Transverse colon (tissue), 4 donors: ENCODE measurements at regions not wholly inside any gene's neighbourhood (a gene's known extent, or its start where the extent isn't known, plus 50 kb on each side); places are given as distances from the start of the nearest gene placed in this dataset.

Experiments
- DNase-seq: peaks from one replicate; pipeline ENCODE4 v3.0.0-alpha.2; 2019
- H3K27ac ChIP-seq, 4 donors: fragments of 200-600 bp; sonication (generic); 2 replicates each; pipeline ENCODE4 v1.5.1; 2016 to 2018; ENCODE audit warnings: inconsistent platforms in 4 of 4
- H3K27me3 ChIP-seq: fragments of 200-600 bp; sonication (generic); 2 replicates; pipeline ENCODE4 v1.5.1; 2017; ENCODE audit warnings: inconsistent platforms
- H3K36me3 ChIP-seq, 4 donors: fragments of 200-600 bp; sonication (generic); 2 replicates each; pipeline ENCODE4 v1.5.1; 2017 to 2019; ENCODE audit warnings: inconsistent platforms in 4 of 4
- H3K4me1 ChIP-seq, 4 donors: fragments of 200-600 bp; sonication (generic); 2 replicates each; pipeline ENCODE4 v1.5.1; 2017 to 2020; ENCODE audit warnings: inconsistent platforms in 4 of 4
- H3K4me3 ChIP-seq, 4 donors: fragments of 200-600 bp; sonication (generic); 1 replicate in 1 of 4; 2 replicates in 3 of 4; pipeline versions ENCODE4 v1.5.1 to v1.6.1; 2017 to 2019; ENCODE audit warnings: inconsistent platforms in 4 of 4
- H3K9me3 ChIP-seq, 2 donors: fragments of 200-600 bp; sonication (generic); 2 replicates each; pipeline ENCODE4 v1.5.1; 2017 to 2019; ENCODE audit warnings: inconsistent platforms in 2 of 2
- EP300 ChIP-seq: sonication (generic); formaldehyde crosslinking; IDR thresholded peaks from one replicate; pipeline ENCODE4 v1.6.1; 2017; ENCODE audit warnings: antibody characterized with exemption, low read depth
- POLR2A ChIP-seq: fragments of 450-650 bp; IDR thresholded peaks from one replicate; pipeline ENCODE4 v1.6.1; 2016; ENCODE audit warnings: antibody characterized with exemption, mild to moderate bottlenecking, moderate library complexity
- POLR2AphosphoS5 ChIP-seq, 3 donors: sonication (generic); formaldehyde crosslinking; IDR thresholded peaks; one replicate each; pipeline ENCODE4 v1.6.1; 2016; ENCODE audit warnings: antibody characterized with exemption in 3 of 3
- WGBS, 2 donors: methylation state at CpG; one replicate each; pipeline ENCODE4 v1.1.5; 2018; ENCODE audit warnings: low coverage in 1 of 2; 5-methylcytosine and 5-hydroxymethylcytosine counted together
- in situ Hi-C, 4 donors: fragments of 200-750 bp; cut with MboI; loops; one replicate each; pipeline versions ENCODE4 v1.15.0 to v1.15.1; 2017; ENCODE audit warnings: low sequenced_read_pairs in 3 of 4, low pct_ligation_motif_present in 1 of 4, low pct_unique_long_range_greater_than_20kb in 1 of 4
- intact Hi-C: fragments of 100-400 bp; cut with DNase I; formaldehyde crosslinking; loops from one replicate; pipeline ENCODE4 v1.15.1; 2023; ENCODE audit warnings: low total_unique reads
- TF ChIP-seq, protein P1 (sequence below), 5 experiments: fragments of 200-600 bp in 3 of 5; fragments of 450-650 bp in 2 of 5; sonication (generic) in 3 of 5; IDR thresholded peaks; 1 replicate in 2 of 5; 2 replicates in 3 of 5; pipeline ENCODE4 v1.5.1; 2016 to 2017; ENCODE audit warnings: antibody characterized with exemption in 5 of 5, inconsistent platforms in 3 of 5, mild to moderate bottlenecking in 2 of 5, moderate library complexity in 1 of 5

DNA sequence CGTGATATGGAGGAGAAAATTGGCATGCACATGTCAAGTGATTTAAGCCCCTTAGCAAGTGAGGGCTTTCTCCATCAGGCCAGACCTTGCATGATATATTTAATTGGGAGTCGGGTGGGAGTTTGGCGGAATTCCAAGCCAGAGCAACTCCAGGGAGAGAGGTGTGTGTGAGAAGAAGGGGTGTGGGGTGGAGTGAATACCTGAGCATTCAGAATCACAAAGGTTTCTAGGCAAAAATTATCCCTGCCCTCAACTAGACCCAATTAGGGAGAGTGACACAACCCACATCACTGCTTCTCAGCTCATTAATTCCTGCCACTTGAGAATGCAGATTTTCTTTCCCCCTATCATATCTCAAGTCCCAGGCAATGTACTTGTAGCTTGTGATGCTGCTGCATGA, 279.7 kb upstream of the TUT7 start:
- Histone ChIP-seq H3K27ac (no peak overlapping the region), H3K4me3 (no peak overlapping the region), H3K36me3 (no peaks in the 10 kb centered on the region), H3K4me1 (no peaks in the 10 kb centered on the region), H3K9me3 (no peaks in the 10 kb centered on the region), H3K27me3 (peaks cover 6% of the 10 kb centered on the region)
- intact Hi-C loops: no loop called here
- no peak for DNase-seq
- in situ Hi-C loops: no loop called here
- no peak for TF ChIP-seq POLR2A
- no peak for TF ChIP-seq EP300
- TF ChIP-seq, protein P1, sequence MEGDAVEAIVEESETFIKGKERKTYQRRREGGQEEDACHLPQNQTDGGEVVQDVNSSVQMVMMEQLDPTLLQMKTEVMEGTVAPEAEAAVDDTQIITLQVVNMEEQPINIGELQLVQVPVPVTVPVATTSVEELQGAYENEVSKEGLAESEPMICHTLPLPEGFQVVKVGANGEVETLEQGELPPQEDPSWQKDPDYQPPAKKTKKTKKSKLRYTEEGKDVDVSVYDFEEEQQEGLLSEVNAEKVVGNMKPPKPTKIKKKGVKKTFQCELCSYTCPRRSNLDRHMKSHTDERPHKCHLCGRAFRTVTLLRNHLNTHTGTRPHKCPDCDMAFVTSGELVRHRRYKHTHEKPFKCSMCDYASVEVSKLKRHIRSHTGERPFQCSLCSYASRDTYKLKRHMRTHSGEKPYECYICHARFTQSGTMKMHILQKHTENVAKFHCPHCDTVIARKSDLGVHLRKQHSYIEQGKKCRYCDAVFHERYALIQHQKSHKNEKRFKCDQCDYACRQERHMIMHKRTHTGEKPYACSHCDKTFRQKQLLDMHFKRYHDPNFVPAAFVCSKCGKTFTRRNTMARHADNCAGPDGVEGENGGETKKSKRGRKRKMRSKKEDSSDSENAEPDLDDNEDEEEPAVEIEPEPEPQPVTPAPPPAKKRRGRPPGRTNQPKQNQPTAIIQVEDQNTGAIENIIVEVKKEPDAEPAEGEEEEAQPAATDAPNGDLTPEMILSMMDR (IDR thresholded peaks at IDR 0.05): no peak
- no peak for TF ChIP-seq POLR2AphosphoS5 (IDR thresholded peaks at IDR 0.05)
- WGBS, 2 donors: 74 to 82% methylated on average over 3 of the region's 3 CpGs

DNA sequence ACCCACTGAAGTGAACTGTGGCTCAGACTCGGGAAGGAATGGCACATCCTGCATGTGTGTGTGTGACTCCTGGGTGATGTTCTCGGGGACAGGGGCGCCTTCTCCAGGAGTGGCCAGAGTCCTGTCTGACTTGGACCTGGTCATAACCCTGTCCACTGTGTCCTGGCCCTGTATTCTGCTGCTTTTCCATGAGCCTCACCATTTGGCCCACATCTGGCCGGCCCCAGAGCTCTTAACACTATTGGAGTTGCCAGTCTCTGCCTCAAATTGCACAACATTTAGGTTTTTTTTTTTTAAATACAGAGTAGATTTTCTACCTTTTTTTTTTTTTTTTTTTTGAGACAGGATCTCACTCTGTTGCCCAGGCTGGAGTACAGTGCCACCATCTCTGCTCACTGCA, 278.3 kb upstream of the TUT7 start:
- in situ Hi-C loops: no loop called here
- no peaks in the 10 kb centered on the region for H3K4me1 ChIP-seq
- DNase-seq: no peak
- 80 to 93% methylated on average over 1 to 4 of the region's 4 CpGs for WGBS, 2 donors
- no peak overlapping the region for H3K27ac ChIP-seq
- intact Hi-C loops: no loop called here
- no peaks in the 10 kb centered on the region for H3K36me3 ChIP-seq
- H3K4me3 ChIP-seq: no peak overlapping the region
- TF ChIP-seq, protein P1 (IDR thresholded peaks at IDR 0.05): no peak
- TF ChIP-seq POLR2AphosphoS5 (IDR thresholded peaks at IDR 0.05) (no peak), POLR2A (no peak), EP300 (no peak)
- H3K9me3 ChIP-seq: no peaks in the 10 kb centered on the region
- H3K27me3 ChIP-seq: peaks cover 6% of the 10 kb centered on the region

DNA sequence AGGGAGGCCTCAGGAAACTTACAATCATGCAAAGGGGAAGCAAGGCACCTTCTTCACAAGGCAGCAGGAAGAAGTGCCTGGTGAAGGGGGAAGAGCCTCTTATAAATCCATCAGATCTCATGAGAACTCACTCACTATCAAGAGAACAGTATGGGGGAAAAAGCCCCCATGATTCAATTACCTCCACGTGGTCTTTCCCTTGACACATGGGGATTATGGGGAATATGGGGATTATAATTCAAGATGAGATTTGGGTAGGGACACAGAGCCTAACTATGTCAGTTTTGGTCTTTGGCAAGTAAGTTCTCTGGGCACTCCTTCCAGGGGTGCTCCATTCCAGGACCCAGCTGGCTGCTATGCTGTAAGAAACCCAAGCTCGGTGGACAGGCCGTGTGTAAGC, 275.3 kb upstream of the TUT7 start:
- no peaks in the 10 kb centered on the region for H3K4me1 ChIP-seq
- in situ Hi-C loops: no loop called here
- intact Hi-C loops: no loop called here
- H3K4me3 ChIP-seq: no peak overlapping the region
- WGBS, 2 donors: 66 to 78% methylated on average over 3 of the region's 3 CpGs
- H3K36me3 ChIP-seq: no peaks in the 10 kb centered on the region
- no peak for DNase-seq
- no peak overlapping the region for H3K27ac ChIP-seq
- TF ChIP-seq POLR2A (no peak), EP300 (no peak)
- H3K9me3 ChIP-seq: no peaks in the 10 kb centered on the region
- peaks cover 6% of the 10 kb centered on the region for H3K27me3 ChIP-seq

DNA sequence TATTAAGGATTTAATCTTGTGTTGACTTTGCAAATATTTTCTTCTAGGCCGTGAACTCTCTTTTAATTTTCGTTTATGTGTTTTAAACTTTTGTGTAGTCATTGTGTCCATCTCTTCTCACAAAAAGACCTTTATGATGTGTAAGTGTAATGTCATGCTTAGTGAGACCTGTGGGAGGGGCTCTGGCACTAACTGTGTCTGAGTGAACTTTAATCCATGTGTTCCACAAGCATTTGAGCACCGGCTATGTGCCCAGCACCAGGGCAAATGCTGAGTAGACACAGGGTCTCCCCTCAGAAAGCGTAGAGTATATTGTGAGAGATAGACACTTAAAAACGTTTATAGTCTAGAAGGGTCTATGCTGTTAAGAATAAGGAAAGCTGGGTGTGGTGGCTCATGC, 272.6 kb upstream of the TUT7 start:
- DNase-seq: no peak
- Histone ChIP-seq H3K27ac (no peak overlapping the region), H3K36me3 (no peaks in the 10 kb centered on the region), H3K4me3 (no peak overlapping the region), H3K9me3 (no peaks in the 10 kb centered on the region), H3K4me1 (no peaks in the 10 kb centered on the region), H3K27me3 (no peaks in the 10 kb centered on the region)
- 46 to 56% methylated on average over 2 to 5 of the region's 5 CpGs for WGBS, 2 donors
- in situ Hi-C loops (no loop called here), intact Hi-C loops (no loop called here)
- TF ChIP-seq EP300: no peak
- TF ChIP-seq, protein P1 (IDR thresholded peaks at IDR 0.05): no peak
- no peak for TF ChIP-seq POLR2AphosphoS5 (IDR thresholded peaks at IDR 0.05)
- no peak for TF ChIP-seq POLR2A

DNA sequence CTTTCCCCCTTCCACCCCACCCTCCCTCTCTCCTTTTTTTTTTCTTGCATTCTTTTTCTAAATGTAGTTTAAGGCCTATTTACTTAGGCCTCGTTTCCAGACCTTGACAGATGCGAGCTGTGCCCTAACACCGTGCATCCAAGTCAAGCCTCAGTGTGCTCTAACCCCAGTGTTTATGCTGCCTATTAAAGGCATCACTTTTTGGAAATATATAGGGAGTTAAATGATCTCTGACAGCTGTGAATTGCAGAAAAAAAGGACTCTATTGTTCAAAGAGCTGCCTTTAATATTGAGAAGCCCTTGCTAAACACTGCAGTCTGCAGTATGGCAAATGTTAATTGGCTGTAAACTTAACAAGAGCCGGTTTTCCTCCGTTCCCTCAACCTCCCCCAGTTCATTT, 270.4 kb upstream of the TUT7 start:
- Histone ChIP-seq H3K36me3 (no peaks in the 10 kb centered on the region), H3K9me3 (no peaks in the 10 kb centered on the region), H3K4me1 (no peaks in the 10 kb centered on the region), H3K27ac (no peak overlapping the region), H3K4me3 (no peak overlapping the region), H3K27me3 (no peaks in the 10 kb centered on the region)
- WGBS, 2 donors: 50 to 55% methylated on average over 2 to 5 of the region's 5 CpGs
- TF ChIP-seq POLR2A (no peak), EP300 (no peak), POLR2AphosphoS5 (IDR thresholded peaks at IDR 0.05) (no peak)
- DNase-seq: no peak
- intact Hi-C loops (no loop called here), in situ Hi-C loops (no loop called here)
